Activated CD8-positive, alpha-beta memory T cell treated with anti-CD3 and anti-CD28 coated beads, Interleukin-2, amount 10 ng/mL, durations not matched to agents 7 days and 5 days (primary cell): ENCODE measurements at regions not wholly inside any gene's neighbourhood (a gene's known extent, or its start where the extent isn't known, plus 50 kb on each side); places are given as distances from the start of the nearest gene placed in this dataset.
"Not testable (repeated sequence)": the region's sequence is repeated elsewhere in the genome, so short reads cannot be mapped to it uniquely, and the experiment has no call there.

Experiments used
- ATAC-seq: fragments of 150-1000 bp; cut with Tn5 transposase; one replicate; pipeline ENCODE4 v1.10.0; 2021; ENCODE audit warnings: moderate library complexity
- CTCF ChIA-PET: fragments of 350-600 bp; sonication (Branson Sonifier 250); formaldehyde crosslinking; loops from one replicate; lab custom pipeline; 2021; ENCODE audit warnings: antibody characterized with exemption; lab: Charles Lee
- DNase-seq: peaks from one replicate; pipeline ENCODE4 v3.0.0-alpha.2; 2020
- H3K27ac Mint-ChIP-seq: one replicate; pipeline ENCODE4 v1.8.0; 2021; ENCODE audit warnings: mild to moderate bottlenecking, mixed read lengths
- H3K27me3 Mint-ChIP-seq: one replicate; pipeline ENCODE4 v1.8.0; 2021; ENCODE audit warnings: mixed read lengths
- H3K36me3 Mint-ChIP-seq: one replicate; pipeline ENCODE4 v1.8.0; 2021; ENCODE audit warnings: mild to moderate bottlenecking, mixed read lengths
- H3K4me1 Mint-ChIP-seq: one replicate; pipeline ENCODE4 v1.8.0; 2021; ENCODE audit warnings: mixed read lengths
- H3K4me3 Mint-ChIP-seq: one replicate; pipeline ENCODE4 v1.8.0; 2021; ENCODE audit warnings: mild to moderate bottlenecking, moderate library complexity, mixed read lengths
- H3K9me3 Mint-ChIP-seq: one replicate; pipeline ENCODE4 v1.8.0; 2022; ENCODE audit warnings: low read depth, mixed read lengths

- DNase-seq (no peak), ATAC-seq (no peak)
- Mint-ChIP-seq H3K4me1 (no peaks in the 10 kb centered on the region), H3K36me3 (no peaks in the 10 kb centered on the region), H3K27ac (no peak overlapping the region), H3K4me3 (no peak overlapping the region), H3K27me3 (no peaks in the 10 kb centered on the region), H3K9me3 (no peaks in the 10 kb centered on the region)
- CTCF ChIA-PET = no interaction called here
Measured at GRCh38 chr1:4129693-4130092, 229.6 kb upstream of the C1orf174 start.

- Mint-ChIP-seq H3K27me3 (no peaks in the 10 kb centered on the region), H3K36me3 (no peaks in the 10 kb centered on the region), H3K9me3 (no peaks in the 10 kb centered on the region), H3K4me1 (no peaks in the 10 kb centered on the region), H3K27ac (no peak overlapping the region), H3K4me3 (no peak overlapping the region)
- ATAC-seq (no peak), DNase-seq (no peak)
- CTCF ChIA-PET = no interaction called here
Measured at GRCh38 chr1:4130096-4130495, 230.0 kb upstream of the C1orf174 start.

GRCh38 chr1:4131734-4132133 lies 231.7 kb upstream of the C1orf174 start:
- H3K9me3 Mint-ChIP-seq = peaks cover 7% of the 10 kb centered on the region
- no peak overlapping the region for H3K27ac Mint-ChIP-seq
- DNase-seq (no peak), ATAC-seq (no peak)
- no peaks in the 10 kb centered on the region for H3K27me3 Mint-ChIP-seq
- no peak overlapping the region for H3K4me3 Mint-ChIP-seq
- H3K36me3 Mint-ChIP-seq = peaks cover 2% of the 10 kb centered on the region
- no peaks in the 10 kb centered on the region for H3K4me1 Mint-ChIP-seq
- CTCF ChIA-PET = no interaction called here

- peaks cover 2% of the 10 kb centered on the region for H3K36me3 Mint-ChIP-seq
- no peak overlapping the region for H3K4me3 Mint-ChIP-seq
- H3K9me3 Mint-ChIP-seq = peaks cover 10% of the 10 kb centered on the region
- H3K4me1 Mint-ChIP-seq = no peaks in the 10 kb centered on the region
- no peak for DNase-seq
- CTCF ChIA-PET = no interaction called here
- no peak overlapping the region for H3K27ac Mint-ChIP-seq
- no peaks in the 10 kb centered on the region for H3K27me3 Mint-ChIP-seq
- no peak for ATAC-seq
Measured at GRCh38 chr1:4132352-4133296, 232.6 kb upstream of the C1orf174 start.

- CTCF ChIA-PET = no interaction called here
- H3K27me3 Mint-ChIP-seq = no peaks in the 10 kb centered on the region
Measured at GRCh38 chr1:4133297-4133938, 233.3 kb upstream of the C1orf174 start.

GRCh38 chr1:4133939-4134321 lies 233.9 kb upstream of the C1orf174 start:
- DNase-seq (no peak), ATAC-seq (no peak)
- Mint-ChIP-seq H3K9me3 (peaks cover 10% of the 10 kb centered on the region), H3K36me3 (peaks cover 2% of the 10 kb centered on the region), H3K27ac (no peak overlapping the region), H3K27me3 (no peaks in the 10 kb centered on the region), H3K4me1 (no peaks in the 10 kb centered on the region), H3K4me3 (no peak overlapping the region)
- CTCF ChIA-PET = no interaction called here

More at GRCh38 chr1:4133297-4133938, 233.3 kb upstream of the C1orf174 start:
- no peak for DNase-seq
- Mint-ChIP-seq H3K4me3 (no peak overlapping the region), H3K27ac (no peak overlapping the region), H3K4me1 (no peaks in the 10 kb centered on the region), H3K9me3 (peaks cover 10% of the 10 kb centered on the region), H3K36me3 (peaks cover 2% of the 10 kb centered on the region)
- no peak for ATAC-seq

- CTCF ChIA-PET, H3K4me3 Mint-ChIP-seq, H3K27ac Mint-ChIP-seq, DNase-seq, H3K4me1 Mint-ChIP-seq, ATAC-seq, H3K36me3 Mint-ChIP-seq, H3K27me3 Mint-ChIP-seq: not testable (repeated sequence)
- H3K9me3 Mint-ChIP-seq = peaks cover 10% of the 10 kb centered on the region
Measured at GRCh38 chr1:4135853-4136252, 235.8 kb upstream of the C1orf174 start.

- Mint-ChIP-seq H3K4me3 (no peak overlapping the region), H3K27me3 (no peaks in the 10 kb centered on the region), H3K4me1 (no peaks in the 10 kb centered on the region), H3K36me3 (peaks cover 2% of the 10 kb centered on the region), H3K9me3 (peaks cover 10% of the 10 kb centered on the region), H3K27ac (no peak overlapping the region)
- DNase-seq = no peak
- no peak for ATAC-seq
- CTCF ChIA-PET = no interaction called here
Measured at GRCh38 chr1:4137621-4138415, 237.7 kb upstream of the C1orf174 start.

GRCh38 chr1:4139646-4140045 lies 239.6 kb upstream of the C1orf174 start:
- no peak for ATAC-seq
- H3K4me1 Mint-ChIP-seq = no peaks in the 10 kb centered on the region
- no peaks in the 10 kb centered on the region for H3K27me3 Mint-ChIP-seq
- peaks cover 2% of the 10 kb centered on the region for H3K36me3 Mint-ChIP-seq
- peaks cover 10% of the 10 kb centered on the region for H3K9me3 Mint-ChIP-seq
- no peak for DNase-seq
- no peak overlapping the region for H3K27ac Mint-ChIP-seq
- H3K4me3 Mint-ChIP-seq = no peak overlapping the region
- CTCF ChIA-PET = no interaction called here

GRCh38 chr1:4140241-4140640 lies 240.2 kb upstream of the C1orf174 start:
- Mint-ChIP-seq H3K4me3 (no peak overlapping the region), H3K27ac (no peak overlapping the region), H3K27me3 (no peaks in the 10 kb centered on the region), H3K9me3 (peaks cover 10% of the 10 kb centered on the region), H3K4me1 (no peaks in the 10 kb centered on the region), H3K36me3 (peaks cover 2% of the 10 kb centered on the region)
- no peak for DNase-seq
- CTCF ChIA-PET = no interaction called here
- no peak for ATAC-seq

- H3K4me1 Mint-ChIP-seq = no peaks in the 10 kb centered on the region
- H3K36me3 Mint-ChIP-seq = peaks cover 2% of the 10 kb centered on the region
- CTCF ChIA-PET = no interaction called here
- H3K27ac Mint-ChIP-seq = no peak overlapping the region
- ATAC-seq (no peak), DNase-seq (no peak)
- H3K4me3 Mint-ChIP-seq = no peak overlapping the region
- peaks cover 10% of the 10 kb centered on the region for H3K9me3 Mint-ChIP-seq
- H3K27me3 Mint-ChIP-seq = no peaks in the 10 kb centered on the region
Measured at GRCh38 chr1:4140821-4141220, 240.7 kb upstream of the C1orf174 start.

GRCh38 chr1:4144349-4144971 lies 244.4 kb upstream of the C1orf174 start:
- CTCF ChIA-PET = no interaction called here
- Mint-ChIP-seq H3K4me3 (no peak overlapping the region), H3K36me3 (no peaks in the 10 kb centered on the region), H3K27ac (no peak overlapping the region), H3K4me1 (no peaks in the 10 kb centered on the region), H3K9me3 (no peaks in the 10 kb centered on the region), H3K27me3 (no peaks in the 10 kb centered on the region)
- ATAC-seq (no peak), DNase-seq (no peak)

GRCh38 chr1:4146101-4146500 lies 246.0 kb upstream of the C1orf174 start:
- Mint-ChIP-seq H3K27ac (no peak overlapping the region), H3K9me3 (no peaks in the 10 kb centered on the region), H3K27me3 (no peaks in the 10 kb centered on the region), H3K4me1 (no peaks in the 10 kb centered on the region), H3K4me3 (no peak overlapping the region), H3K36me3 (no peaks in the 10 kb centered on the region)
- ATAC-seq = no peak
- CTCF ChIA-PET = no interaction called here
- DNase-seq = no peak
